HG02678 (cell line): ENCODE measurements at regions not wholly inside any gene's neighbourhood (a gene's known extent, or its start where the extent isn't known, plus 50 kb on each side); places are given as distances from the start of the nearest gene placed in this dataset.

ENCODE experiments used
- ATAC-seq: cut with Tn5 transposase; IDR thresholded peaks from one replicate; pipeline ENCODE4 v1.9.1; 2021; ENCODE audit warnings: mild to moderate bottlenecking, moderate library complexity; ENCODE audit not compliant: unreplicated experiment

GRCh38 chr6:121810158-121811032 lies 374.9 kb downstream of the GJA1 start:
- ATAC-seq: no peak

- ATAC-seq: no peak
Observed at GRCh38 chr6:121811106-121811505, 375.7 kb downstream of the GJA1 start.

- no peak for ATAC-seq
Observed at GRCh38 chr6:121816361-121816760, 380.9 kb downstream of the GJA1 start.

GRCh38 chr6:121816906-121817540 lies 381.6 kb downstream of the GJA1 start:
- no peak for ATAC-seq

GRCh38 chr6:121823437-121823851 lies 388.0 kb downstream of the GJA1 start:
- no peak for ATAC-seq

GRCh38 chr6:121826156-121826810 lies 390.8 kb downstream of the GJA1 start:
- no peak for ATAC-seq

- ATAC-seq: no peak
Observed at GRCh38 chr6:121828146-121828886, 392.9 kb downstream of the GJA1 start.

- ATAC-seq: no peak
Observed at GRCh38 chr6:121830736-121831135, 395.3 kb downstream of the GJA1 start.

- ATAC-seq: no peak
Observed at GRCh38 chr6:121835662-121836061, 400.2 kb downstream of the GJA1 start.

GRCh38 chr6:121837545-121838229 lies 402.2 kb downstream of the GJA1 start:
- no peak for ATAC-seq

- ATAC-seq: no peak
Observed at GRCh38 chr6:121838842-121839241, 403.4 kb downstream of the GJA1 start.

- ATAC-seq: no peak
Observed at GRCh38 chr6:121839896-121840295, 404.4 kb downstream of the GJA1 start.

- ATAC-seq: no peak
Observed at GRCh38 chr6:121844898-121845297, 409.5 kb downstream of the GJA1 start.

GRCh38 chr6:121847806-121848522 lies 412.5 kb downstream of the GJA1 start:
- ATAC-seq: no peak

- no peak for ATAC-seq
Observed at GRCh38 chr6:121848523-121849255, 413.2 kb downstream of the GJA1 start.

GRCh38 chr6:121849477-121849876 lies 414.0 kb downstream of the GJA1 start:
- ATAC-seq: peak; percentile 90

GRCh38 chr6:121851056-121851455 lies 415.6 kb downstream of the GJA1 start:
- ATAC-seq: no peak

- ATAC-seq: no peak
Observed at GRCh38 chr6:121853686-121854085, 418.2 kb downstream of the GJA1 start.

- ATAC-seq: no peak
Observed at GRCh38 chr6:121855521-121855920, 420.1 kb downstream of the GJA1 start.
